Fibroblast of pulmonary artery (primary cell): ENCODE measurements at regions not wholly inside any gene's neighbourhood (a gene's known extent, or its start where the extent isn't known, plus 50 kb on each side); places are given as distances from the start of the nearest gene placed in this dataset.

Experiments used
- DNase-seq: peaks from one replicate; pipeline ENCODE4 v3.0.0-alpha.2; 2010; ENCODE audit warnings: low read depth
- H3K4me3 ChIP-seq: replicated peaks from 2 replicates; pipeline ENCODE4 v1.5.1; 2011; ENCODE audit warnings: low read depth, mild to moderate bottlenecking, control low read depth, low read length, moderate library complexity
- TF ChIP-seq, protein P1 (sequence below): IDR thresholded peaks from 2 replicates; pipeline ENCODE4 v1.5.1; 2011; ENCODE audit warnings: mild to moderate bottlenecking, control low read depth, low read length, inconsistent platforms; ENCODE audit errors: missing control alignments

DNA sequence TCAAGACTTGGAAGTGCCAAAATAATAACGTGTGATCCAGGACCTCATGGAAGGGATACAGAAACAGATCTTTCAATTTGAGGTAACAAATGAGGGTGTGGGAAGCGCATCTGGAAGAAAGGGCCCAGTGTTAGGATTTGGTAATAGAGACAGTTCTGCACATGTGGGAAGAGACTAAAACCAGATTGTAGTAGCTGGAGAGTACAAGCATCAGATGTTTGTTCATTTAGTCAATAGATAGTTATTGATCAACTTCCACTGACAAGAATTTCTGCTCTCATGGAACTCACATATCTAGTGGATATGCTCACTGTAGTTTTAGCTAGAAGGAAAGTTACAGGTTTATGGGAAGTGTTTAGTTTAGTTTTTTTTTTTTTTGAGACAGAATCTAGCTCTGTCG lies 153.6 kb downstream of the TLR5 start:
- TF ChIP-seq, protein P1, sequence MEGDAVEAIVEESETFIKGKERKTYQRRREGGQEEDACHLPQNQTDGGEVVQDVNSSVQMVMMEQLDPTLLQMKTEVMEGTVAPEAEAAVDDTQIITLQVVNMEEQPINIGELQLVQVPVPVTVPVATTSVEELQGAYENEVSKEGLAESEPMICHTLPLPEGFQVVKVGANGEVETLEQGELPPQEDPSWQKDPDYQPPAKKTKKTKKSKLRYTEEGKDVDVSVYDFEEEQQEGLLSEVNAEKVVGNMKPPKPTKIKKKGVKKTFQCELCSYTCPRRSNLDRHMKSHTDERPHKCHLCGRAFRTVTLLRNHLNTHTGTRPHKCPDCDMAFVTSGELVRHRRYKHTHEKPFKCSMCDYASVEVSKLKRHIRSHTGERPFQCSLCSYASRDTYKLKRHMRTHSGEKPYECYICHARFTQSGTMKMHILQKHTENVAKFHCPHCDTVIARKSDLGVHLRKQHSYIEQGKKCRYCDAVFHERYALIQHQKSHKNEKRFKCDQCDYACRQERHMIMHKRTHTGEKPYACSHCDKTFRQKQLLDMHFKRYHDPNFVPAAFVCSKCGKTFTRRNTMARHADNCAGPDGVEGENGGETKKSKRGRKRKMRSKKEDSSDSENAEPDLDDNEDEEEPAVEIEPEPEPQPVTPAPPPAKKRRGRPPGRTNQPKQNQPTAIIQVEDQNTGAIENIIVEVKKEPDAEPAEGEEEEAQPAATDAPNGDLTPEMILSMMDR: no peak
- no peak overlapping the region for H3K4me3 ChIP-seq
- no peak for DNase-seq

DNA sequence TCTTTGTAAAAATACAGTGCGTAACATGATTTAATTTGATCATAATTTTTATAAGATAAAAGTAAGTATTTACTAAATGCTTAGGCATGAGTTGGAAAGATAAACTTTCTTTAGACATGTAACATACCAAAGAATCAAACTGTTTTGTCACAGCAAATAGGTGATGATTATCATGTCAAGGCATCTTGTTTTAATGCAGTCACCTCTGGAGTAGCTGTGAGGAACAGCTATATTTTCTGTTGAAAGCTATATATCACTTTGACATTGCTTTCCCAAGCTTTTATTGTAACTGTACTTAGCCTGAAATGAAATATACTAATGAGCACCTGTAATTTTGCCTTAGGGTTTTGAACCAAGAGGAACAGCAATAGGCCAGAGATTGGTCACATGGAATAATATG lies 151.9 kb downstream of the TLR5 start:
- H3K4me3 ChIP-seq: no peak overlapping the region
- TF ChIP-seq, protein P1: no peak
- no peak for DNase-seq

DNA sequence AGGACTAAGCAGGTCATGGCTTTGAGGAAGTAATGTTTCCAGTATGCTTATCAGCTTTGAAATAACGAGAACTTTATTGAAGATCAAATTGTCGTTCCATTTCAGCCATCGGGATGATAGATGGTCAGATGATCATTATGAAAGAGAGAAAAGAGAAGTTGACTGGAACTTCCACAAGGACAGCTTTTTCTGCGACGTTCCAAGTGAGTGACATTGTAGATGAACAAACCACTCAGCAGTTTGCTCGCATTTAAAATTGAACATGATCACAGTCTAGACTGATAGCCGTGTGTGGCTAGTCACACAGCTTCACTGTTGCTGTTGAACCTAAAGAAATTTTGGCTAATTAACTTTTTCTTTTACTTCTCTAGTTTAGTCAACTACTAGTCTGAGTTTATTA lies 151.1 kb downstream of the TLR5 start:
- no peak for DNase-seq
- H3K4me3 ChIP-seq: no peak overlapping the region
- TF ChIP-seq, protein P1: no peak

DNA sequence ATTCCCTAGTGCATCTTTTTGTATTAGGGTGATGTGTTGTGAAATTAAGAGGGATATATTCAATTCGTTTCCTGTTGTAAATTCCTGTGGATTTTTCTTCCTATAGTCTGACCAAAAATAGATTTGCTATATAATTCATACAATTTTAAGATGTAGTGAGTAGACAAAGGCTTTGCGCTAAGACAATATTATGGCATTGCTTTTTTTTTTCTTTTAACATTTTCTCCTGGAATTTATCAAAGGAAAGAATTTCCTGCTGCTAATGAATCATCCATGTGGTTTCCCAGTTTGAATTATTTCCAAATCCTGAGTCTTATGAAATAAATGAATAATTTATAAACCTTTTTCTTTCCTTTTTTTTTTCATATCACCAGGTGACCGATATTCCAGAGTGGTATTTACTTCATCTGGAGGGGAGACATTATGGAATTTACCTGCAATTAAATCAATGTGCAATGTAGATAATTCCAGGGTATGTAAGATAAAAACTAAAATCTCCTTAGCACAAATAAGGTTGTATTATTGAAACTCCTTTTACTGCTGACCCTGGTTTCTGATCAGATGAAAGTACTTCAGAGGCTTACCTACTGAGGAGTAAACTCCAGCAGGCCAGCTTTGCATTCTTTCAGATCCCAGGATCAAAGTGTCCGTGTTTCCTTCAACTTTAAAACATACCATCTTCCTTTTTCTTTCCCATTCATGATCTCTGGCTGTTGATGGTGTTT lies 148.4 kb downstream of the TLR5 start:
- peak; percentile 88 for DNase-seq
- peak overlapping the region; percentile 13 for H3K4me3 ChIP-seq
- TF ChIP-seq, protein P1: no peak

DNA sequence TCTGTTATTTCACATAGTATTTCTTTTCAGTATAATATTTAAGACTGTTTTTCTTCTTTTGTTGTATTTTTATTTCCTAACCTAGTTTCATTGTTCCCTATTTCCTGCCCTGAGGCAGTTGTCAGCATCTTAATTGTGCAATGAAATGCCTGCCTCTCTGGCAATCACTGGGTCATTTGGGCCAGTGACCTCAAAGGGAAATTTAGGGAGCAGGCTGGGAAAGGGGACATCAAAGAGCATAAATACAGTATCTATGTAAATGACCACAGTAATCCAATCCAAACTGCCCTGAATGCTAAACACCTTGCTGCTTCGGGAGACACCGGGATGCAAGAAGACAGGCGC lies 147.8 kb downstream of the TLR5 start:
- DNase-seq: peak; percentile 62
- no peak overlapping the region for H3K4me3 ChIP-seq

DNA sequence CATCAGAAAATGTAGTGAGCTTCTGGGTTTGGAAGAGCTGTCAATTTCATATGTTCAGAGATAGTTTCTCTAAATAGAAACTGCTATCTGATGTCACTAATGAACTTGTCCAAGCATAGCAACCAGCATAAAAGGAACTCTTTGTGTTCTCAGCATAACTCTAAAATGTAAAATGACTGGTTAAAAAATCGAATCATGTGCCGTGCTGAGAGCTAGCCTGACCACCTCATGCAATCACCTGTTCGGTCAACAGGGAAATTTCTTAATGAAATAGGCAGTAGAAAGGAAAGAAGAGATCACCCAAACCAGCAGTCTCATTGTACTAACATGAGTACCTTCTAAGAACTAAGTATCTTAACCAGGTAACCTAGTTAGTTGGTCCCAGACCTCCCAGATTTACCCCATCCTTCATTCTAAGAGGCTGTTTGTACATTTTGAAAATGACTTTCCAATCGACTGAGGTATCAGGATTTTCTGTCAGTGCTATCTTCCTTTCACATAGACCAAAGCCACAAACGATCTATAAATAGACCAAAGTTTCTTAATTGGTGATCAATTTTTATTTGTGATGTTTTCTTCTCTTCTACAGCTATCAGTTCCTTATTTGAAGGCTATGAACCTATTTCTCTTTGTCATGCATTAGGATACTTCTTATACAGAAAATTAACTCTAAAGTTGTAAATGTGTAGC lies 147.3 kb downstream of the TLR5 start:
- H3K4me3 ChIP-seq: no peak overlapping the region
- no peak for DNase-seq
- TF ChIP-seq, protein P1: no peak

More for the DNA sequence above, 147.8 kb downstream of the TLR5 start:
- TF ChIP-seq, protein P1: no peak
